NCI-H446 (cell line): ENCODE measurements at regions not wholly inside any gene's neighbourhood (a gene's known extent, or its start where the extent isn't known, plus 50 kb on each side); places are given as distances from the start of the nearest gene placed in this dataset.

Source experiments
- DNase-seq, 2 experiments: peaks; one replicate each; lab custom pipeline; 2025; lab: John Stamatoyannopoulos, UW

GRCh38 chr6:134866563-134866962 is 83.3 kb downstream of the ALDH8A1 start:
- no peak for DNase-seq

GRCh38 chr6:134864558-134864957 is 85.3 kb downstream of the ALDH8A1 start:
- no peak for DNase-seq

DNA sequence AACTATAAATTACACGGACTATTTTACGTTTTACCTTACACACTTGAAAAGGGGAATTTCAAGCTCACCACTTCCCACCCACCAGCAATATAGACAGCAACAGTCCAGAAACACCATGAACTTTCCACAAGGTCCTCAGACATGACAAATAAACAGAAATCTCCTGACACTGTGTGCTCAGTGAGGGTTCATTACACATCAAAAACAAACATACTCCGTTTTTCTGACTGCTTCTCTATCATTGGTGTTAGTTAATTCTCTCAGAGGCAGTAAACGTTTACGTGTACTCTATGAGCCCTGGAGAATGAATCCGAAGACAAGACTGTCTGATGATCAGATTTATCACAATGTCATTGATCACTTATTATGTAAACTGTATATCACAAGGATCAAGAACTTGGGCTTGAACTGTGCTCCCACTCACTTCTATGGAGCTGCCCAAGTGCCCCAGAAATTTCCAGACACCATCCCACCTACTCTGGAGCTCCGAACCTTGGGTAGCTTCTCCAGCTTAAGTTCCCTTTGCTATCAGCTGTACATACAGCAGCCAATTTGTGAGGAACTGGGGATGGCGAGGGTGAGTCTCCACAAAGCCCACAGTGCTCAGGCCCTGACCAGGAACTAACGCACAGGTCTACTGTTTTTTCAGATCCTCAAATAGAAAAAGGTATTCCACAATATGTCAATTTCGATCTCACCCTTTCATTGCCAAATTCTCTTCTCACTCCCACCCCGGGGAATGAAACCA is 86.0 kb downstream of the ALDH8A1 start:
- no peak for DNase-seq

DNA sequence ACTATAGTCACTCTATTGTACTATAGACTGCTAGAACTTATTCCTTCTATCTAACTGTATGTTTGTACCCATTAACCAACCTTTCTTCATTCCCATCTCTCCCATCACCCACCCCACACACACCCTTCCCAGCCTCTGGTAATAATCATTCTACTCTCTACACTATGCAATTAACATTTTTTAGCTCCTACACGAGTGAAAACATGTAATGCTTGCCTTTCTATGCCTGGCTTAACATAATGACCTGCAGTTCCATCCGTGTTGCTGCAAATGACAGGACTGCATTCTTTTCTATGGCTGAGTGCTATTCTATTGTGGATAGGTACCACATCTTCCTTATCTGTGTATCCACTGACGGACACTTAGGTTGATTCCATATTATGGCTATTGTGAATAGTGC is 95.5 kb downstream of the ALDH8A1 start:
- DNase-seq, result no peak

DNA sequence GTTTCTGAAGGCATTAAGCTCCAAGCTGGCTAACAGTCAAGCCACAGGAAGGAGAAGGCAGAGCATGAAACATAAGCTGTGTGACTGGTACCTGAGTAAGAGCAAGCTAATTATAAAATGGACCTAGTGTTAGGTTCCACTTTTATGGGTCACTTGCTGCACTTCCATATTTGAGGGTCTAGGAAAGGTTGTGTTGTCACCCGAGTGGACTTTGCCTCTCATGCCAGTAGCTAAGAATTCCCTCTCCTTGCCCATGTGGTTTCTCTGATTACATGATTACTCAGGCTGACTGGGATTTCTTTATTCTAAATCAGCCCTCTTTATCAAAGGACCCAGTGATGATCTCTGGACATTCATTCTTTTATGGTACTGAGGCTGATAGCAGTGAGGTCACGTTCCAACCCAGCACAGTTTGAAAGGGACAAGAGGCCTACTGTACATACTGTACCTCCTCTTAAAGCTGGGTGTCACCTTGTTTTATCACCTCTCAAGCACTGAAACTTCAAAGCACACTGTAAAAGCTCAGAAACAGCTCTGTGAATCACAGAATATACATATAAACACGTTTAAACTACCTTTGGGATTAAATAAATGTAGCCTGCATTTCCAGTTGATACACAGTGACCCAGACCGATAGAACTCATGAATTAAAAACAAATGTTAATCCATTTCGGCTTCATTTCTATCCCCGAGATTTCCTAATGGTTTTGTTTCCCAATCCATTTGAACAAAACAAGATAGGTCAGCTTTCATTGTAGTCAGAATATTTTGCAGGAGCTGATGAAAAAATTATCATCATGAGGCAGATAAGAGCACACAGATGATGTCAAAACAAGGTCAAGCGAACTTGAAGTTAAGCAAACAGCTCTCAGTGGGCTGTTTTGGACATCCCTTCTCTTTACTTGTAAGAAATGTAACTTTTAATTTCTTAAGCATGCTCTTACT is 96.5 kb downstream of the ALDH8A1 start:
- no peak for DNase-seq

- no peak for DNase-seq
These were observed 98.4 kb downstream of the ALDH8A1 start for GRCh38 chr6:134851548-134851947.

- no peak for DNase-seq
These were observed 99.1 kb downstream of the ALDH8A1 start for GRCh38 chr6:134850721-134851305.

- no peak for DNase-seq
These were observed 99.9 kb downstream of the ALDH8A1 start for GRCh38 chr6:134849920-134850447.

DNA sequence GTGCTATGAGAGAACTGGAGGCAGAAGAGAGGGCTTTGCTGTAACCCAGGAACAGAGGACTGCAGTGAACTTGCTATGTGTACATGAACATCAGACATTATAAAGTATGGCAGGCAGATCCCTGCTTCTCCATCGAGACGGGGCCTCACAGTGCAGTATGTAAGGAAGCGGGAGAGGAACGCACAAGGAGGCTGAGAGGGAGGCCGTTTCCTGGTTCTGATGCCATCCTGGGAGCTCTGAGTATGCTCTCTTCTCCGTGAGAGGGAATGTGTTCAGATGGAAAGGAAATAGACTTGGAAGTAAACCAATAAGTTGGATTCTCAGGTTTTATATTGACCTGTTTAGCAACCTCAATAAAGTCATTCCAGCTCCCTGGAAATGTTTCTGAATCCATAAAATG is 101.8 kb downstream of the ALDH8A1 start:
- no peak for DNase-seq

DNA sequence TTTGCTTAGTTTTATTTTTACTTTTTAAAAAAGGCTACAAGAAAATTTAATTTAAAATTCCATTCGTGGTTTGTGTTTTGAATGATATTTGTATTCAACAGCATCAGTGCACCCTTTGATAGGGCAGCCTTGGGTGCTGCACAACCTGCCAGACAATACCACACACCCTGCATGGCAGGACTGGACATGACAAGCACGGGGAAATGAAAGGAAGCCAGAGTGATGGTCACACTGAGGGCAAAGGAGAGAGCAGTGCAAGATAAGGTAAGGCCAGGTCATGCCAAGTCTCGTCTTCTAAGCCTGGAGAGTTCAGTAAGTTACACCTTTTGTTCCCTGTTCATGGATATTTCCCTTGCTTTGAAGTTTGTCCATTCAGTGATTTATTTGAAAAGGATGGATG is 103.0 kb downstream of the ALDH8A1 start:
- DNase-seq, result no peak

- no peak for DNase-seq
These were observed 103.9 kb downstream of the ALDH8A1 start for GRCh38 chr6:134846031-134846430.

DNA sequence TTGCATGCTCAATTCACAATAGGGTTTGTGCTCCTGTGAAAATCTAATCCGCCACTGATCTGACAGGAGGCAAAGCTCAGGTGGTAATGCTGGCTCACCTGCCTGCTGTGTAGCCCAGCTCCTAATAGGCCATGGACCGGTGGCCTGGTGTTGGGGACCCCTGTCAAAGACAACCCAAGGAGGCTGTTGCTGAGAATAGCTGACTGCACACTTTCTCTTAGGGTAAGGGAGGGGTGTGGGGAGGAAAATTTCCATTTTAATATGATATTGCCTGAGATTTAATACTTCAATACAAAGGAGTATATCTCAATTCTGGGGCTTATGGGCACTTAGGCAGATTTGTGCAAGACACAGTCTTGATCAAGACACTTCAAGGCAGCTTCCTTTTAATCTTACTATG is 105.8 kb downstream of the ALDH8A1 start:
- no peak for DNase-seq

DNA sequence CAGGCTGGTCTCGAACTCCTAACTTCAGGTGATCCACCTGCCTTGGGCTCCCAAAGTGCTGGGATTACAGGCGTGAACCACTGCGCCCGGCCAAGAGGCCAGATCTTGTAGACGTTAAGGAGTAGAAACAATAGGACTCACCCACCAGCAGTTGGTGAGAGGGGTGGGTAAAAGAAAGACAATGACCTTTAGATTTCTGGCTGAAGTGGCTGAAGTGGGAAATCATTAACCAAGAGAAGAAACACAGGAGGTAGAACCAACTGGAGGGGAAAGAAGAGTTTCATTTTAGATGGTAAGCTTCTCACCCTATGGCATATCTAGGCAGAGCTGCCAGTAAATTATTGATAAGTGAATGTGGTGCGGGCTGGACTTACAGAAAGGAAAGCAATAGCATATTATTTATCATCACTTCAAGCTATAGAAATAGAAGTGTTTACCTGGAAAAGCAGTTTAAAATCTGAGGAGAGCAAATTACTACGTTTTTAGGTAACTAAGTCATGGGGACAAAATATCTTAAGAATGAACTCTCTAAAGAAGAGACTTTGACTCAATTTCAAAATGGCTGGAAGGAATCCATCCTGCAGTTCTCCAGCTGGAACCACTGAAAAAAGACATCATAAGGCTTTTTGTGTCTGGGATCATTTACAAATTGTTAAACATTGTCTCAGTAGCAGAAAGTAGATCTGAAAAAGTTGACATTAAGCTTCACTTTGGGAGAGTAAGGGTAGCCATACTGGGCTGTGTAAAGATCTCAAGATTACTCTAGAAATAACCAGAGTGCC is 109.6 kb downstream of the ALDH8A1 start:
- DNase-seq, result no peak

- DNase-seq, result peak in 1 of 2 experiments; percentile 72
These were observed 113.9 kb downstream of the ALDH8A1 start for GRCh38 chr6:134835993-134836392.

GRCh38 chr6:134830940-134831339 is 119.0 kb downstream of the ALDH8A1 start:
- peak; percentile 75 to 89 for DNase-seq

DNA sequence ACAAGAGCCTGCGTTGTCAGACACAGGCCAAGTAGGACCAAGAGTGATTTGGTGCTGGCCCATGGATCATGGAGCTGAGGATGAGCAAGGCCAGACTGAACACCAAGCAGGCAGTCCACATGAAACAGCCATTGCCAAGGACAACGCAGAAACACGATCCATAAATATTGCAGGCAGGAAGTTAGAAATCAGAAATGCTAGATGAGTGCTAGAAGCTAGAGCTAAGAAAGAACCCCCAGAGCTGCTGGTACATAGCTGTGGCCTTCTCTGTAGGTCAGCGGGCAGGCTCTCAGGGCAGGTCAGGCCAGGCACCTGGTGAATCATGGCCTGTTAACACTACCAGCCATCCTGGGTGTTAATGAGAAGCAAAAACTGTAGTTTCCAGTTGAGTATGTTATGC is 119.7 kb downstream of the ALDH8A1 start:
- no peak for DNase-seq

DNA sequence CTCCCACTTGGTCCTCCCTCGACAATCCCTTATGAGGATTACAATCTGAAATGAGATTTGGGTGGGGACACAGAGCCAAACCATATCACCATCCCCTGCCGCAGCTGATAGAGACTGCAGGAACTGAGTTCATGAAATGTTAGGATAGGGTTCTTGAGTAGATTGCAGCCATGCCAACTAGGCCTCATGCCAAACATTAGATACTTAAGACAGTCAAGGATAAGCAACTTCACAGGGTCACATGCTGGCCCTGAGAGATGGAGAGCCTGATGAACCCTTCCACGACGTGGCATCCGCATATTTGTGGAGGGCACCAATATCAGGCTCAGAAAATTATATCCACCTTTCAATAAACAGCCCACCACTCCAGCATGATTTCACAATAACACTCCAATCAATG is 121.3 kb downstream of the ALDH8A1 start:
- no peak for DNase-seq

DNA sequence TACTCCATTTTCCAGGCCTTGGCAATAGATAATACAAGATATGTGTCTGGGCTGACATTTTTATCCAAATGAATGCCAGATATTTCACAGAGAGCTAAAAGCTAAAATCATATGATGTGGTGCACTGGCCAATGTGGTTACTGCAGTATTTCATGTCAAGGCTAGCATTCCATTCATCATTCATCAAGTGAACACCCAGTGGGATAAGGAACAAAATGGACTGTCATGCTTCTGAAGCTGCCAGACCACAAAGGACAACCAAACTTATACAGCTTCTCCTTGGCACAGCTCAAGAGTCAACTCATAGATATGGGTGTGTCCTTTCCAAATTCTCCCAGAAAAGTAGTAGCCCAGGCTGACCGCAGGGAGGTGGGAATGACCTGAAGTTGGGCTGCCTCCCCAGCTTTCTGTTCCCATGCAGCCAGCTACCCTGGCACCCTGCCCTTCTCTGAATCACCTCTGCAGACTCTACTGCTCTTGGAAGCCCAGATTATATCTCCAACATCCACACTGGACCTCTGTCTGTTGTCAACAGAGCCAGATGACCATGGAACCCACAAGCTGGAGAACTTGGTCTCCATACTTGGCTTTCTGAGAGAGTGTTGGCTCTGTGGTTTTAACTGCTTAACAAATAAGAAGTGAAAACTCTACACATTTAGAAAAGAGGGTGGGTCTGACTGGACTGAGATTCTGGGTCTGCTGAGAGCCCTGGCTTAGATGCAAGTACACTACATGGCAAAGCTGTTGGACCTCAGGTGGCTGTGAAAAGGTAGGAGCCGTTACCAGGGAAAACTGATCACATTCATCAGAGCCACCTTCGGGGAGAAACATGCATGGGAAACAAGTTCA is 122.8 kb downstream of the ALDH8A1 start:
- DNase-seq, result peak in 1 of 2 experiments; percentile 67

GRCh38 chr6:134823710-134824034 is 126.2 kb downstream of the ALDH8A1 start:
- no peak for DNase-seq

DNA sequence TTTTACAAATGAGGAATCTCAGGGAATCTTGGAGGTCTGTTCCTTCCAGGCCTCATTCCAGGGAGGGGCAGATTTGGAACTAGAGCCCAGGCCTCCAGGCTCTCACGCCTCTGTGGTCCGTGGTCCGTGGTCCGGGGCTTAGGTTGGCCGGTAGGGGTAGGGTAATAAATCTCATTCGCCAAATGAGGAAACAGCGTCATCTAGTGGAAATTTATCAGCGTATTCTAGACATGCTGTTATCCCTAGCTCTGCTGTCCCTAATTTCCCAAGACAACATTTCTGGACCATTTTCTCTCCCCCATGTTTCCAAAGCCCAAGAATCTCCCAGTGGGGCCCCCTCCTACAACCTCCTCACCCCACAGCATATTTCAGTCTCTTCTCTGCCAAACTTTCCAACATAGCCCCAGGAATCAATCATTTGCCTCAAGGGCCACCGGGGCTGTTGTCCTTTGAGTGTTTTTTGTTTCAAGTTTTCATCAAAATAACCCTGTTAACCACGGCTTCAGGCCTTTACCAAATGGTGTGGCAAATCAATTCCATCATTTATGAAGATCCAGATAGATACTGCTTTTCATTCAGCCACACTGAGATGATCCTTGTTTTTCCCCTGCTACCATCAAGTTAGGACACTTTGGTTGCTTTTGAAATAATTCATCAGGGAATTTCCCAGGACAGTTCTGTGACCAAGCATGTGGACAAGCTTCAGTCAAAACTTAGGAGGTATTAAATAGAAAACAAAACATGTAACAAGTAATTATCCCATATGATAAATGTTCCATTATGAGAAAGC is 126.8 kb downstream of the ALDH8A1 start:
- DNase-seq, result peak; percentile 78 to 85
